DMS 273 treated with DMSO at 0.1 percent for 48 hours (cell line): ENCODE measurements at regions not wholly inside any gene's neighbourhood (a gene's known extent, or its start where the extent isn't known, plus 50 kb on each side); places are given as distances from the start of the nearest gene placed in this dataset.
A peak's percentile ranks its signal among the peaks of the same experiment; 100 is the strongest.
"Not testable (repeated sequence)": the region's sequence is repeated elsewhere in the genome, so short reads cannot be mapped to it uniquely, and the experiment has no call there.

Experiments
- DNase-seq: peaks from one replicate; lab custom pipeline; 2025; lab: John Stamatoyannopoulos, UW

GRCh38 chr14:22491683-22492621 is 97.1 kb downstream of the DAD1 start:
- no peak for DNase-seq

- DNase-seq: not testable (repeated sequence)
These were observed 98.0 kb downstream of the DAD1 start for GRCh38 chr14:22491053-22491452.

- no peak for DNase-seq
These were observed 98.8 kb downstream of the DAD1 start for GRCh38 chr14:22489957-22490950.

- no peak for DNase-seq
These were observed 99.8 kb downstream of the DAD1 start for GRCh38 chr14:22489244-22489545.

- DNase-seq: no peak
These were observed 100.3 kb downstream of the DAD1 start for GRCh38 chr14:22488522-22489243.

- no peak for DNase-seq
These were observed 101.1 kb downstream of the DAD1 start for GRCh38 chr14:22487941-22488340.

- DNase-seq: no peak
These were observed 101.6 kb downstream of the DAD1 start for GRCh38 chr14:22487401-22487800.

GRCh38 chr14:22486675-22487074 is 102.3 kb downstream of the DAD1 start:
- DNase-seq: no peak

GRCh38 chr14:22485649-22486048 is 103.4 kb downstream of the DAD1 start:
- DNase-seq: no peak

- no peak for DNase-seq
These were observed 103.8 kb downstream of the DAD1 start for GRCh38 chr14:22485178-22485577.

- DNase-seq: no peak
These were observed 104.4 kb downstream of the DAD1 start for GRCh38 chr14:22484632-22485031.

- DNase-seq: no peak
These were observed 105.0 kb downstream of the DAD1 start for GRCh38 chr14:22483863-22484593.

- DNase-seq: no peak
These were observed 106.1 kb downstream of the DAD1 start for GRCh38 chr14:22482782-22483553.

- DNase-seq: no peak
These were observed 106.8 kb downstream of the DAD1 start for GRCh38 chr14:22482085-22482694.

GRCh38 chr14:22481546-22481945 is 107.5 kb downstream of the DAD1 start:
- no peak for DNase-seq

GRCh38 chr14:22479776-22480464 is 109.1 kb downstream of the DAD1 start:
- no peak for DNase-seq

GRCh38 chr14:22479132-22479531 is 109.9 kb downstream of the DAD1 start:
- no peak for DNase-seq

GRCh38 chr14:22478670-22479069 is 110.4 kb downstream of the DAD1 start:
- peak; percentile 47 for DNase-seq

- DNase-seq: no peak
These were observed 110.8 kb downstream of the DAD1 start for GRCh38 chr14:22478247-22478646.
